NCI-H1105 (cell line): ENCODE measurements at regions not wholly inside any gene's neighbourhood (a gene's known extent, or its start where the extent isn't known, plus 50 kb on each side); places are given as distances from the start of the nearest gene placed in this dataset.

ENCODE experiments used
- DNase-seq: peaks from one replicate; lab custom pipeline; 2025; lab: John Stamatoyannopoulos, UW

DNA sequence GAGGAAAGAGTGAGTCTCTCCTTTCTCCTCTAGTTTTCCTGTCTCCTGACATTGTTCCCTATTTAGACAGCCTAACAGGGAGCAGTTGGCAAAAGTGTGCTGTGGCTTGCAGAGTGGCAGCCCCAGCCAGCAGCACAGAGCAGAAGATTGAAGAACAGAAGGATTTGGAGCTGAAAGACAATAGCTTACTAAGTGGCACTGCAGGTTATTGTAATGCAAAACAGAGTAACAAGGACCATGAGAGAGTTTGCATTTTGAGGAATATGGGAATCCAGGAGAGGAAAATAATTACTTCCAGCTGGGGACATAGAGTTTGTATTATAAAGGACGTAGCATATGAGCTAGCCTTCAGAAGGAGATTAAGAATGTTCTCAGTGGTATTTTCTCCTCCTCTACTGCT lies 342.4 kb downstream of the AKAIN1 start:
- DNase-seq, result no peak

GRCh38 chr18:4851301-4851976 lies 345.6 kb downstream of the AKAIN1 start:
- no peak for DNase-seq

DNA sequence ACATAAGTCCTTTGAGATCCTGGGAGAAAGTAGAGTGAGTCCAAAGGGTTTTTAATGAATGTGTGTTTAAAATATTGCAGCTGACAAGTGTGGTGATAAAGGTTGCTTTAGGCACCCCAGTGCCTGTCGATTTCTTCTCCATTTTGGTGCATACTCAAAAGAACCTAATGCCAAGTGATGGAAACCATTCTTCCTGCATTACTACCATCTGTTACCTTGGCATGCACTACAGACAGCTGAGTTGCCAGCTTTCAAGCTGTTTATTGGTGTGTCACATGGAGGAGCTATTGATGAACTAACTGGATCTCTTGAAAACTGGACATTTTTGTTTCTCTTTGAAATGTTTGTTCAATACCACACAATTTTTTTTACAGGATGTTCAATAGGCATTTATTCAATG lies 350.0 kb downstream of the AKAIN1 start:
- no peak for DNase-seq

DNA sequence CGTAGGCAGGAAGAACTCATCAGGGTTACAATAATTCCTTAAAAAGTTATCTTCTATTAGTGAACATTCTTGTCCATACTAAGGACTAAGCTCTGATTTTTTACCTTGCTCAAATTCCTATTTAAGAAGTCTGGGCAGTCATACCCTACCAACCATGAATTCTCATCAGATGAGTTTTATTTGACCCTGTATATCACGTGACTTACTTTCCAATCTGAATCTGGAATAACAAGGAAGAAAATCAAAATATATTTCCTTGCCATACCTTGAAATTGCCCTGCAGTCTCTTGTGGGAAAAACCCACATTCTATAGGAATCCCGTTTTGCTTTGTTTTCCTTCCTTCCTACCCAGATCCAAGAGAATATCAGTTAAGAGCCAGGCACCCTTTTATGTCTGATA lies 352.7 kb downstream of the AKAIN1 start:
- DNase-seq, result no peak

DNA sequence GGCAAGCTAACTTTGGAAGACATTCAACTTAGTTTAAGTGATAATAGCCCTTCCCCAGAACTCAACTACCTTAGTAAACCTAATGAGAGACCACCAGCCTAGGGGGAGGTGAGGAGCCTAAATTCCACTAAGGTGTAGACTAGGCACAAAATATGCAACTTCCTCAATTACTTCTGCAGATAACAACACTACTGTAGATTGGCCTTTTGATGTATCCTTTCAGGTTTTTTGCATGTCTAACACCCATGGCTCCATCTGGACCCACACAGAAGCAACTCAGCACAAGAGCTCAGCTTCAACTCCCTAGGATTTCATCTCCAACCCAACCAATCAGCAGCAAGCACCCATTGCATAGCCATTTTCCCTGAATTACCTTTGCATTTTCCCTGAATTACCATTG lies 353.3 kb downstream of the AKAIN1 start:
- no peak for DNase-seq

DNA sequence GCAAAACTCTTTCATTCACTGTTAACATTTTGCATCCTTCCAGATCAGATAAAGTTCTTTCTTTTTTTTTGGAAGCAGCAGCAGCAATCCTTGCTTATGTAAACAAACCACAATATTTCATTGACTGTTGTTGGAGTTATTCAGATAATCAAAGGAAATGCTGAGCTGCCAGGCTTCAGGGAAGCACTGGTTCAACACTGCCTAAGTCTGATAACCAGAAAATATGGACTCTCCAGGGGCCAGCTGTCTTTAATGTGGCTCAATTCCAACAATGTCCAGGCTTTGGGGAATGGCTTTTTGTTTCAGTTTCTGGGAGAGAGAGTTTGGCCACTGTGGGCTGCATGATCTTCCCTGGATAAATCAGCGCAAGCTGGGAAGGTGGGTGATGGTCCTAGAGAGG lies 354.3 kb downstream of the AKAIN1 start:
- DNase-seq, result no peak

GRCh38 chr18:4842287-4842686 lies 354.8 kb downstream of the AKAIN1 start:
- DNase-seq, result no peak

DNA sequence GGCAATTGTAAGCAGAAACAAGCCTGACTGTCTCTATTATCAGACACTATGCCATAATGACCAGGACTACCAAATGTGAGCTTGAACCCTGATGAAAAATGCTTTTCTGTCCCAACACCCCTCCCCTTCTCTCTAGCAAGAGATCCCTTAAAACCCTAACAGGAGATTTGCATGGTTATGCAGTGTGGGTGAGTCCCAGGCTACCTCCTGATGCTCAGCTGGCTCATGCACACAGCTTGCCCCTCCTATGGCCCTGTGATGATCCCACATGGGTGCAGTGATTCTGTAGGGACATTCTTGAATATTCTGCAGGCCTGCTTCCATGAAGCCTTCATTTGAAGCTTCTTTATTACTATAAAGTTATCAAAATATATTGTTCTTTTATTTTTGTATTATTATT lies 357.4 kb downstream of the AKAIN1 start:
- no peak for DNase-seq

DNA sequence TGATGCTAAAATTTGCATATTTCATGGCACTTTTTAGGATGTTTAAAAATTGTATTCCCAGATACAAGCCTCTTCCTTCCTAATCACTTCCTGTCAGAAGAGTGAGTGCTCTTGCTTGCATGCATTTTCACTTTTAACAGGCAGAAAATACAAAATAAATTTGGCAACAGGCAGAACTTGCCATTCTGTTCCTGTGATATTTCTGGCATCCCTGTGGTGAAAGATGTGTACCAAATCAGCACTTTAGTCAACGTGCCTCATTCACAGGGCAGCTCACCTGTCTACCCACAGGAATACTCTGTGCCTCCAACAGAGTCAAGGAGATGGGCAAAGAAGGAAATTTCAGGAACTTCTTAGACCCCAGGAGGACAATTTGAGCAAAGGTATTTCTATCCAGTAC lies 360.9 kb downstream of the AKAIN1 start:
- DNase-seq, result no peak

- DNase-seq, result no peak
Observed at GRCh38 chr18:4831791-4832375, 365.2 kb downstream of the AKAIN1 start.

GRCh38 chr18:4831127-4831526 lies 365.9 kb downstream of the AKAIN1 start:
- no peak for DNase-seq

- no peak for DNase-seq
Observed at GRCh38 chr18:4823091-4823490, 368.0 kb upstream of the DLGAP1 start.

DNA sequence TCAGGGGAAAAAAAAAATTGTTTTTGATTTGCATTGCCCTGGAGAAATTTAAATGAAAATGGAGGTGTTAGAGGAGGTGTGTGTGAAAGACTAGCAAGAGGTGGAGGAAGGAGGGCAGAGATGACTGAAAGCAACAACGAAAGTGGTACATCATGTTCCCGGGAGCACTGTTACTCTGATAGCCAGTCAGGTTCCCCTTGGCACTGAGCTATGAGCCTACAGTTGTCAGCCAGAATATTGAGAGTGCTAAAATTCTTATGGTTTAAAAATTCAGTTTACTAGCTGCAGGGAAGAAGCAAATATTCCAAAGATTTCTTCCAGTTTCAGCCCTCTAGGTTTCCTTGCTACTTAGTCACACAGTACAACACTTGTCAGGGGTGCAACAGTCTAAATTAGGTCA lies 366.7 kb upstream of the DLGAP1 start:
- no peak for DNase-seq

- DNase-seq, result no peak
Observed at GRCh38 chr18:4817665-4818064, 362.6 kb upstream of the DLGAP1 start.

DNA sequence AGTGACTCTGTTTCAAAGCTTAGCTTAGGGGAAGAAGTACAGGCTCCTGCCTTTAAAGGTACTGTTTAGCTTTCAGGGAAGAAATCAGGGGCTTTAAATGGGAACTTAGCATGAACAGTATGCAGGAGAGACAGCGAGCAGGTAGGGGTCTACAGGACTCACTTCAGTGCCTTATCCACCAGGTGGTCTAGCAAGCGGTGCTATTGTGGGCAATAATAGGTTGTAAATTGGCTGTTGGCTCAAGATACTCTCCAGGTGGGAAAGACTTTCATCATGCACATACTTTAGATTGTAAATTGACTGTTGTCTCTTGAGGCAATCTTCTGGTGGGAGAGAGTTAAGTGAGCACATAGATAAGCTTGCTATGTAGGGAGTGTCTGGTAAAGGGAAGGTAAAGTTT lies 358.6 kb upstream of the DLGAP1 start:
- no peak for DNase-seq

DNA sequence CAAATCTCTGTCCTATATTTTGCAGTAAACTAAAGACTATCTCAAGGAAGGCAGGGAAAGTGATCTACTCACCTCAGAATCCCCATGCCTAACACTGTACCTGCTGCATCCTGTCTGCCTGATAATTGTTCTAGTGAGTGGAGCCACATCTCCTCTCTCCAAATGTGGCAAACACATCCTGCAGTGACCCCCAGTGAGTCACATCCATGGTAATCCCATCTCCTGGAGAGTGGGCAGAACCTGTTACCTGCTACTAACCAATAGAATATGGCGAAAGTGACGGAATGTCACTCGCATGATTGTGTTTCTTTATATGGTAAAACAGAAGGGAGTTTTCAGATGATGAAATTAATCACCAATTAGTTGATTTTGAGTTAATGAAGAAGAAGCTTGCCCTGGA lies 353.8 kb upstream of the DLGAP1 start:
- no peak for DNase-seq

DNA sequence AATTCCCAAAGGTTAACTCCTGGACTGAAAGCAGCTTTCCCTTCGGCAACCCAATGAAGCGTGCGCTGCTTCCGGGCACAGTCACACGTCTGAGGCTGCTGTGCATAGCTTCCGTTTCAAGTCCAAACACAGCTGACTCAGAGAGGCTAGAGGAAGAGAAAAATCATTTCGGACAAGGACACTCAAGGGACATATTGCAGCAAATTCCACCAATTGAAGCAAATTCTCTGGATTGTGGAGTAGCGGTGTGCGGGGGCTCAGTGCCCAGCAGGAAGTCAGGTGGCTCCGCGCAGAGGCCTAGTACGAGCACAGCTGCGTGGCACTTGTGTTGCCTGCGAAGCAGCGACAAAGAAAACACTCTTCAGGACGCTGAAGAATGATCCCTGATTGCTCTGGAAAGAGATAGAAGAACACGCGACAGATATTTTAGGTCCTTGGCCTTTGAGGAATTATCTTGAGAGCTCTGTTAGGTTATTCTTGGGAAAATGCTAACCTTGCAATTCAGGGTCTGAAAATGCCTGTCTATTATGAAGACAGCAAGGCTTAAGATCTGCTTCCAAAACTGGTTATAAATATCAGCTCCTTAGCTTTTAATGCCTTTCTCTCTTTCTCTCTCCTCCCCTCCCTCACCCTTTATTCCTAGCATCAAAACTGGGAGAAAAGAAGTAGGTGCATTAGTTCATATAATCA lies 352.6 kb upstream of the DLGAP1 start:
- no peak for DNase-seq

- no peak for DNase-seq
Observed at GRCh38 chr18:4806331-4806730, 351.2 kb upstream of the DLGAP1 start.

GRCh38 chr18:4802296-4802695 lies 347.2 kb upstream of the DLGAP1 start:
- DNase-seq, result no peak

GRCh38 chr18:4801151-4801550 lies 346.0 kb upstream of the DLGAP1 start:
- no peak for DNase-seq

GRCh38 chr18:4797002-4797685 lies 342.0 kb upstream of the DLGAP1 start:
- no peak for DNase-seq

- DNase-seq, result no peak
Observed at GRCh38 chr18:4789506-4789905, 334.4 kb upstream of the DLGAP1 start.

- DNase-seq, result no peak
Observed at GRCh38 chr18:4781873-4782272, 326.8 kb upstream of the DLGAP1 start.
